ENCODE measurements at regions not wholly inside any gene's neighbourhood (a gene's known extent, or its start where the extent isn't known, plus 50 kb on each side); places are given as distances from the start of the nearest gene placed in this dataset.

GRCh38 chr2:204486805-204487204 is 58.5 kb upstream of the PARD3B start:
- TF ChIP-seq, protein P1, sequence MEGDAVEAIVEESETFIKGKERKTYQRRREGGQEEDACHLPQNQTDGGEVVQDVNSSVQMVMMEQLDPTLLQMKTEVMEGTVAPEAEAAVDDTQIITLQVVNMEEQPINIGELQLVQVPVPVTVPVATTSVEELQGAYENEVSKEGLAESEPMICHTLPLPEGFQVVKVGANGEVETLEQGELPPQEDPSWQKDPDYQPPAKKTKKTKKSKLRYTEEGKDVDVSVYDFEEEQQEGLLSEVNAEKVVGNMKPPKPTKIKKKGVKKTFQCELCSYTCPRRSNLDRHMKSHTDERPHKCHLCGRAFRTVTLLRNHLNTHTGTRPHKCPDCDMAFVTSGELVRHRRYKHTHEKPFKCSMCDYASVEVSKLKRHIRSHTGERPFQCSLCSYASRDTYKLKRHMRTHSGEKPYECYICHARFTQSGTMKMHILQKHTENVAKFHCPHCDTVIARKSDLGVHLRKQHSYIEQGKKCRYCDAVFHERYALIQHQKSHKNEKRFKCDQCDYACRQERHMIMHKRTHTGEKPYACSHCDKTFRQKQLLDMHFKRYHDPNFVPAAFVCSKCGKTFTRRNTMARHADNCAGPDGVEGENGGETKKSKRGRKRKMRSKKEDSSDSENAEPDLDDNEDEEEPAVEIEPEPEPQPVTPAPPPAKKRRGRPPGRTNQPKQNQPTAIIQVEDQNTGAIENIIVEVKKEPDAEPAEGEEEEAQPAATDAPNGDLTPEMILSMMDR (conservative IDR thresholded peaks at IDR 0.05): no peak
- Histone ChIP-seq H3K27me3 (ENCODE audit: insufficient read depth, low read length) (no peaks in the 10 kb centered on the region), H2BK120ac (ENCODE audit: low read depth, low read length, poor library complexity, severe bottlenecking) (no peak overlapping the region), H4K5ac (ENCODE audit: insufficient read length, low read depth, low read length) (no peak overlapping the region), H3K18ac (ENCODE audit: insufficient read length, low read depth, low read length) (no peak overlapping the region), H3T11ph (ENCODE audit: low read length) (no peak overlapping the region), H2AK5ac (ENCODE audit: insufficient read length, low read length) (no peak overlapping the region), H4K8ac (replicated peaks; ENCODE audit: insufficient read length, low read depth, low read length) (no peak overlapping the region), H3K56ac (ENCODE audit: insufficient read length, low read depth, low read length) (no peak overlapping the region), H4K91ac (ENCODE audit: insufficient read length, low read depth, low read length) (no peak overlapping the region), H2BK20ac (ENCODE audit: low read depth, low read length, poor library complexity, severe bottlenecking) (no peak overlapping the region), H3K79me1 (ENCODE audit: insufficient read depth, low read depth, low read length, poor library complexity, severe bottlenecking) (no peaks in the 10 kb centered on the region), H3K79me2 (ENCODE audit: insufficient read depth, low read length) (no peaks in the 10 kb centered on the region), H3K9ac (ENCODE audit: extremely low read depth, insufficient read length, low read length) (no peak overlapping the region), H4K20me1 (ENCODE audit: control insufficient read depth, insufficient read depth, insufficient read length) (no peaks in the 10 kb centered on the region), H3K9me3 (ENCODE audit: control insufficient read depth, low read depth, low read length) (no peaks in the 10 kb centered on the region), H3K4me1 (ENCODE audit: insufficient read depth, low read length) (peaks cover 2% of the 10 kb centered on the region; the same call in 1 of the 2 replicates), H3K4me2 (ENCODE audit: insufficient read depth, insufficient read length, low read length) (no peak overlapping the region), H3K27ac (ENCODE audit: insufficient read length, low read depth, low read length) (no peak overlapping the region), H2AFZ (ENCODE audit: low read length) (no peak overlapping the region), H3K4ac (ENCODE audit: low read depth, low read length) (no peak overlapping the region), H2BK15ac (ENCODE audit: low read depth, low read length) (no peak overlapping the region), H2BK5ac (ENCODE audit: insufficient read length, low read length) (no peak overlapping the region), H3K14ac (ENCODE audit: insufficient read depth, low read length) (no peak overlapping the region), H3K23ac (ENCODE audit: insufficient read length, low read depth, low read length) (no peak overlapping the region), H2BK12ac (ENCODE audit: insufficient read length, low read depth, low read length) (no peak overlapping the region), H3K23me2 (ENCODE audit: insufficient read length, low read depth, low read length, poor library complexity, severe bottlenecking) (no peaks in the 10 kb centered on the region)
- H3K27ac Mint-ChIP-seq: no peak overlapping the region
- no peak overlapping the region for H3K4me3 Mint-ChIP-seq
- DNase-seq: no peak
- no peaks in the 10 kb centered on the region for H3K4me1 Mint-ChIP-seq
- H3K36me3 Mint-ChIP-seq (ENCODE audit: insufficient read depth in 1 of 3, low read depth in 3 of 3): no peaks in the 10 kb centered on the region
- H3K9me3 Mint-ChIP-seq: no peaks in the 10 kb centered on the region
- no CpG with 5 or more reads among the region's 2 CpGs for WGBS (ENCODE audit: extremely low coverage, insufficient read length, low lambda C conversion rate)
- H3K27me3 Mint-ChIP-seq (ENCODE audit: low read depth): no peaks in the 10 kb centered on the region

All from H9 (cell line).